Stimulated activated memory B cell treated with anti-CD40 and anti-IgM and Interleukin-4, amounts not matched to agents 10 μg/mL and 1 μg/mL and 100 μg/mL, for 72 hours (primary cell): ENCODE measurements at regions not wholly inside any gene's neighbourhood (a gene's known extent, or its start where the extent isn't known, plus 50 kb on each side); places are given as distances from the start of the nearest gene placed in this dataset.

ENCODE experiments used
- ATAC-seq: fragments of 150-1000 bp; cut with Tn5 transposase; 2 replicates; pipeline ENCODE4 v1.10.0; 2021
- H3K27ac Mint-ChIP-seq: one replicate; pipeline ENCODE4 v1.8.0; 2022; ENCODE audit warnings: mild to moderate bottlenecking, mixed read lengths
- H3K27me3 Mint-ChIP-seq: one replicate; pipeline ENCODE4 v1.8.0; 2022; ENCODE audit warnings: mixed read lengths
- H3K36me3 Mint-ChIP-seq: one replicate; pipeline ENCODE4 v1.8.0; 2022; ENCODE audit warnings: mixed read lengths
- H3K4me1 Mint-ChIP-seq: one replicate; pipeline ENCODE4 v1.8.0; 2022; ENCODE audit warnings: mixed read lengths
- H3K4me3 Mint-ChIP-seq: one replicate; pipeline ENCODE4 v1.8.0; 2022; ENCODE audit warnings: mild to moderate bottlenecking, moderate library complexity, mixed read lengths
- H3K9me3 Mint-ChIP-seq: one replicate; pipeline ENCODE4 v1.8.0; 2022; ENCODE audit warnings: mixed read lengths

DNA sequence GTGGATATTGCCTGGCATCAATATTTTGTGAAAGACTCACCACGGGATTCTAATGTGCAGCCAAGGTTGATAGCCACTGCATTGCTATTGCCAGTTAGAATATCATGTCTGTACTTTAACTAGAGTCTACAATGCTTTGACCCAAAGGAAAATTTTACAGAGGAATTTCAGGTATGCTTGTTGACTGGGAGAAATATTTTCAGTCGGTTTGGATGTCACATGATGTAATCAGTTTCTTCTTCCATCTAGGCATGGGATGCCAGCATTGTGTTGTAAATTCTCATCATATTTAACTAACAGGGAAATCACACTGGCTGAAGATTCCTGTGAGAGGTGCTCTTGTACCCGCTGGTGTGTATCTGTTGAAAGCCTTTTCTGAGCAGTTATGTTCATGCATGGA lies 508.9 kb upstream of the ADAMTS9 start:
- H3K27me3 Mint-ChIP-seq: no peaks in the 10 kb centered on the region
- H3K36me3 Mint-ChIP-seq: no peaks in the 10 kb centered on the region
- peaks cover 8% of the 10 kb centered on the region for H3K9me3 Mint-ChIP-seq
- ATAC-seq: no peak
- no peaks in the 10 kb centered on the region for H3K4me1 Mint-ChIP-seq
- no peak overlapping the region for H3K27ac Mint-ChIP-seq
- H3K4me3 Mint-ChIP-seq: no peak overlapping the region

DNA sequence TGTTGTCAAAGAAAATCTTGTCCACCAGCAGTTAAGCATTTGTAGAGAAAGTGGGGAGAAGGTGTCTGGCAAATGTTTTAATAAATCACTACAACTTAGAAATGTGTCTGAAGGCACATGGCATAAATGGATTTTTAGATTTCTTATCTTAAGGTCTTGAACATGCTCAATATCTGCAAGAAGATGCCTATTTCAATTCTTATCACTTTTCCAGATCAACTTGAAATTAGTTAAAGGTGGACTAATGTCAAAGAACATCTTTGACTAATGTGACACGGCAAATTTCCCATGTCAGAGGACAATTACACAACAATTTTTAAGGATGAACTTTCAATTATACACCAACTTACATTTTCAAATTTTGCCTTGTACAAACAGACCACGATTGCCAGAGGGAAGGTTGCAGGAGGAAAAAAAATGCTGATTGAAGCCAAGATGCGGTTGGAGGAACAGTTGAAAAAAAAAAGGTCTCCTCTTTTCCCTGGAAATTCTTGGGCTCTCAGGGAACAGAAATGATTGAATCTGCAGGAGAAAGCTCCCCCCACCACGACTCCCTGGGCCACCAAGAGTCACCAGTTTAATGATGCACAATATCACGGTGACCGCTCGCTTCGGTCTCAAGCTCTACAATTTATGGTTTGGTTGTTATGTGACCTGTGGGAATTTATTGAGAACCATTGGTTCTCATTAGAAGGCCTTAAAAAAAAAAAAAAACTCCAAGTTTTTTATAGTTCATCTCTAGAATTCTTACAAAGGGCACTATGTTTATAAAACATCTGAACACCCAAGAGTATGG lies 507.6 kb upstream of the ADAMTS9 start:
- Mint-ChIP-seq H3K27ac (no peak overlapping the region), H3K36me3 (no peaks in the 10 kb centered on the region), H3K4me3 (no peak overlapping the region), H3K9me3 (peaks cover 9% of the 10 kb centered on the region), H3K27me3 (no peaks in the 10 kb centered on the region), H3K4me1 (no peaks in the 10 kb centered on the region)
- ATAC-seq: no peak

DNA sequence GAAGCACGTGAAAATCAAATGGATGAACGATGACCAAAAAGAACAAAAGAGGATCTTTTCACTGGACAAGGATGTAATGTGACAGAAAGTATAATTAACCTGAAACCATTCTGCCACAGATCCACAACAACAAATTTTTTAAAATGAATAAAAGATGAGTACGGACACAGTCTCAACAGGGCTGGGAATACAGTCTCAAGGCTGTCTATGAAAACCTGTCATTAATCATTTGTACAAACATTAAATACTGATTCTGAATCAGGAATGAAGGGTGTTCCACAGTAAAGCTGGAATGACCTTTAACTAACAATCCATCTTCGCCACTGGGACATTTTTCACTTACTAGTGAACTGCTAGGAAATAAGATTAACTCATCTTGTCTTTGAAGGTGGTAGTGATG lies 506.9 kb upstream of the ADAMTS9 start:
- peaks cover 11% of the 10 kb centered on the region for H3K9me3 Mint-ChIP-seq
- no peak overlapping the region for H3K4me3 Mint-ChIP-seq

GRCh38 chr3:65194047-65194714 lies 506.4 kb upstream of the ADAMTS9 start:
- Mint-ChIP-seq H3K4me3 (no peak overlapping the region), H3K9me3 (peaks cover 11% of the 10 kb centered on the region), H3K4me1 (no peaks in the 10 kb centered on the region), H3K27ac (no peak overlapping the region), H3K27me3 (no peaks in the 10 kb centered on the region), H3K36me3 (no peaks in the 10 kb centered on the region)
- no peak for ATAC-seq

More for the DNA sequence above, 506.9 kb upstream of the ADAMTS9 start:
- Mint-ChIP-seq H3K27me3 (no peaks in the 10 kb centered on the region), H3K4me1 (no peaks in the 10 kb centered on the region), H3K36me3 (no peaks in the 10 kb centered on the region), H3K27ac (no peak overlapping the region)
- no peak for ATAC-seq

DNA sequence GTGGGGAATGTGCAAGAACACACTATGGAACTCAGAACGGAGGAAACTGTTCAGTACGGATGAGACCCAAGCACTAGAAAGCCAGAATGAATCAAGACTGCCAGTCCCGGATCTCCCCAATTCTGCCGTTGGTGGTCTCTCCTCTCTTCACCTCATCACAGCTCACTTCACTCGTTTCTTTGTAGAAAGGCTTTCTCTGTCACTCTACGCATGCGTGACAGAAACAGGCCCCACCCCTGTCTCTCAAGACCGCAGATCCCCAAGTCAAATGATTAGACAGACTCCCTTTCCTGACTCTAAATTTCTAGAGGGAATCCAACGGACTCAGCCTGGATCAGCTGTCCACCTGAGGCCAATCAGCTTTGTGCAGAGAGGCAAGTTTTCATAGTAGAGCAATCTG lies 505.7 kb upstream of the ADAMTS9 start:
- Mint-ChIP-seq H3K27me3 (no peaks in the 10 kb centered on the region), H3K27ac (no peak overlapping the region), H3K4me1 (no peaks in the 10 kb centered on the region), H3K4me3 (no peak overlapping the region), H3K9me3 (peaks cover 11% of the 10 kb centered on the region), H3K36me3 (no peaks in the 10 kb centered on the region)
- ATAC-seq: no peak

- H3K27me3 Mint-ChIP-seq: no peaks in the 10 kb centered on the region
- no peaks in the 10 kb centered on the region for H3K4me1 Mint-ChIP-seq
- H3K9me3 Mint-ChIP-seq: peaks cover 13% of the 10 kb centered on the region
- no peak for ATAC-seq
- no peak overlapping the region for H3K27ac Mint-ChIP-seq
- no peak overlapping the region for H3K4me3 Mint-ChIP-seq
- H3K36me3 Mint-ChIP-seq: no peaks in the 10 kb centered on the region
Measured at GRCh38 chr3:65190111-65190510, 502.3 kb upstream of the ADAMTS9 start.

DNA sequence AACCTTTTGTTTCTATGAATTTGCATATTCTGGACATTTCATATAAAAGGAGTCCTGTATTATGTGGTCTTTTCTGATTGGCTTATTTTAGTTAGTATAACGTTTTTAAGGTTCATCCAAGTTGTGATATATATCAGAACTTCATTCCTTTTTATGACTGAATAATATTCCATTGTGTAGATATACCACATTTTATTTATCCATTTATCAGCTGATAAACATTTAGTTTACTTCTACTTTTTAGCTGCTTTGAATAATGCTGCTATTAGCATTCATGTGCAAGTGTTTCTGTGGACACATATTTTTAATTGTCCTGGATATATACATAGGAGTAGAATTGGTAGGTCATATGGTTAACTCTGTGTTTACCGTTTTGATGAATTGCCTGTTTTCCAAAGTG lies 498.5 kb upstream of the ADAMTS9 start:
- H3K9me3 Mint-ChIP-seq: peaks cover 13% of the 10 kb centered on the region
- no peak overlapping the region for H3K27ac Mint-ChIP-seq
- H3K4me3 Mint-ChIP-seq: no peak overlapping the region
- ATAC-seq: no peak
- no peaks in the 10 kb centered on the region for H3K27me3 Mint-ChIP-seq
- H3K36me3 Mint-ChIP-seq: no peaks in the 10 kb centered on the region
- H3K4me1 Mint-ChIP-seq: no peaks in the 10 kb centered on the region

GRCh38 chr3:65182682-65183081 lies 494.9 kb upstream of the ADAMTS9 start:
- no peaks in the 10 kb centered on the region for H3K36me3 Mint-ChIP-seq
- no peak overlapping the region for H3K27ac Mint-ChIP-seq
- no peaks in the 10 kb centered on the region for H3K27me3 Mint-ChIP-seq
- H3K4me3 Mint-ChIP-seq: no peak overlapping the region
- no peak for ATAC-seq
- H3K9me3 Mint-ChIP-seq: peaks cover 11% of the 10 kb centered on the region
- H3K4me1 Mint-ChIP-seq: no peaks in the 10 kb centered on the region

GRCh38 chr3:65182085-65182484 lies 494.3 kb upstream of the ADAMTS9 start:
- H3K27ac Mint-ChIP-seq: no peak overlapping the region
- no peak overlapping the region for H3K4me3 Mint-ChIP-seq
- peaks cover 11% of the 10 kb centered on the region for H3K9me3 Mint-ChIP-seq
- no peak for ATAC-seq
- H3K36me3 Mint-ChIP-seq: no peaks in the 10 kb centered on the region
- H3K4me1 Mint-ChIP-seq: no peaks in the 10 kb centered on the region
- H3K27me3 Mint-ChIP-seq: no peaks in the 10 kb centered on the region

DNA sequence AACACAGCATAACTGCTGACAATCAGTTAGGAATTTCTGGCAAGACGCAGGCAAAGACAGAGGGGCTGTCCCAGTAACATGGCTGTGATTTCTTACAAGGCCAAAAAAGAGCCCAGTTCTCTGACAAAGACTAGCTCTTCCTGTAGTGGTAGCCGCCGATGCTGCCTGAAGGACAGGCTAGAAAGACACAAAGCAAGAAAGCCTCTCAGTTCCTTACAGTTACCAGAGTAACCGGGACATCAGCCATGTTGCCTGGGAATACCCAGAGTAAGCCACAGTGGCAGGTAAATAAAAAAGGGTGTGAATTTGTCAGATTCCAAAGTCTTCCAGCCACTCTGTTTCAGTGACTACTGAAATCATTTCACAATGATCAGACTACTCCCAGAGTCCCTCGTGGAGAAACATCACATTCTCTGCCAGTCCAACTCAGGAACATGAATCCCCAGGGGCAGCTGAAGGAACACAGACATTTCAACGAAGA lies 493.6 kb upstream of the ADAMTS9 start:
- ATAC-seq: no peak
- no peak overlapping the region for H3K27ac Mint-ChIP-seq

GRCh38 chr3:65178703-65179102 lies 490.9 kb upstream of the ADAMTS9 start:
- Mint-ChIP-seq H3K9me3 (peaks cover 4% of the 10 kb centered on the region), H3K4me1 (no peaks in the 10 kb centered on the region), H3K27me3 (no peaks in the 10 kb centered on the region), H3K4me3 (no peak overlapping the region), H3K27ac (no peak overlapping the region), H3K36me3 (no peaks in the 10 kb centered on the region)
- ATAC-seq: no peak

More for the DNA sequence above, 493.6 kb upstream of the ADAMTS9 start:
- H3K27me3 Mint-ChIP-seq: no peaks in the 10 kb centered on the region
- no peak overlapping the region for H3K4me3 Mint-ChIP-seq
- H3K36me3 Mint-ChIP-seq: no peaks in the 10 kb centered on the region
- peaks cover 8% of the 10 kb centered on the region for H3K9me3 Mint-ChIP-seq
- no peaks in the 10 kb centered on the region for H3K4me1 Mint-ChIP-seq

- no peak overlapping the region for H3K4me3 Mint-ChIP-seq
- H3K27ac Mint-ChIP-seq: no peak overlapping the region
- H3K4me1 Mint-ChIP-seq: no peaks in the 10 kb centered on the region
- H3K36me3 Mint-ChIP-seq: no peaks in the 10 kb centered on the region
- ATAC-seq: no peak
- H3K27me3 Mint-ChIP-seq: no peaks in the 10 kb centered on the region
- peaks cover 4% of the 10 kb centered on the region for H3K9me3 Mint-ChIP-seq
Measured at GRCh38 chr3:65177960-65178376, 490.2 kb upstream of the ADAMTS9 start.

DNA sequence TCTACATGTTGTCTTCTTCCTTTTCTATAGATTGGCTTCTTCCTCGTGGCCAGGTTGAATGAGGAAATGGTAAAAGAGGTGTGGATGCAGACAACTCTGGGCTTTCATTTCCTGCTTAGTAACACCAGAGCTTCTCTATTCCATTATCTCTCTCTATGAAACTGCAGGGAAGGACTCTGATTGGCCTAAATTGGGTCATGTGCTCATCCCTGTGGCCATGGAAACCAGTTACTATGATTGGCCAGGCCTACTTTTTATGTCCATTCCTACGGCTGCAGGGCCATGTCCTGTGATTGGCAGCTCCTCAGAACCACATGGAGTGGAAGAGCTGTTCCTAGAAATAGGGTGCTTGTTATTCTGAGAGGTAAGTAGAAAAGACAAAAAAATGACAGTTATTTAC lies 486.9 kb upstream of the ADAMTS9 start:
- ATAC-seq: no peak
- no peaks in the 10 kb centered on the region for H3K4me1 Mint-ChIP-seq
- H3K9me3 Mint-ChIP-seq: peaks cover 4% of the 10 kb centered on the region
- no peaks in the 10 kb centered on the region for H3K36me3 Mint-ChIP-seq
- no peaks in the 10 kb centered on the region for H3K27me3 Mint-ChIP-seq
- H3K4me3 Mint-ChIP-seq: no peak overlapping the region
- H3K27ac Mint-ChIP-seq: no peak overlapping the region

DNA sequence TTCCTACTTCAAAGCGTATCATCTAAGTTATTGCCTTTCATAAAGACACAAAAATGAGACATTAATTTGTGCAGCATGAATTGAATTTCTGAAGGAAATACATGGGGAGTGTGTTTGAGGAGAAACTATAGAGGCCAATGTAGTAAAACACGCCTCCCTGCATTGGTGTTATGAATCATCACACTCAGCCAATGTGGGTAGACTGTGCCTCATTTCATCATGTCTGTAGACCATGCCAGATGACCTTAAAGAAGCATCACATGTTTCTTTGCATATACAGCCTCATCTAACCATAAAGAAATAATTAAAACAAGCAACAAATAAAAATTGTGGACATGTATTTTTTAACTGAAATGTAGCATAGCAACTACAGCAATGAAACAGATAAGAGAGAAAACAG lies 486.0 kb upstream of the ADAMTS9 start:
- Mint-ChIP-seq H3K4me1 (no peaks in the 10 kb centered on the region), H3K27me3 (no peaks in the 10 kb centered on the region), H3K4me3 (no peak overlapping the region), H3K27ac (no peak overlapping the region), H3K36me3 (no peaks in the 10 kb centered on the region), H3K9me3 (no peaks in the 10 kb centered on the region)
- ATAC-seq: no peak

DNA sequence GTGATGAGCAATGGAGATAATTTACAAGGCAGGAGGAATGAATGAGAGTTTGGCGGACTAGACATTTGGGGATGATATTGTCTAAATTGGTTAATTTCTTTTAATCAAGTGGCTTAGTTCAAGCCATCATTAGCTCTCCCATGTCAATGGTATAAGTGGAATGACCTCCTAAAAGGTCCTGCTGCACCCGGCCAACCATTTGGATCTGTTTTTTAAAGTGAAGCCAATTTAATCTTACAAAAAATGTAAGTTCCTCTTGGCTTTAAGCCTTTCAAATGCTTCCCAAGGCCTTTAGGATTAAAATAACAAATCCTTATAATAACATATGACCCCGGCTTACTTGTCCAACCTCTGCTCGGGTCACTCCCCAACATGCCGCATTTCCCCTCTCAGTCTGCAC lies 484.4 kb upstream of the ADAMTS9 start:
- H3K27ac Mint-ChIP-seq: no peak overlapping the region
- H3K36me3 Mint-ChIP-seq: no peaks in the 10 kb centered on the region

More for the DNA sequence above, 484.4 kb upstream of the ADAMTS9 start:
- Mint-ChIP-seq H3K27me3 (no peaks in the 10 kb centered on the region), H3K9me3 (peaks cover 5% of the 10 kb centered on the region), H3K4me3 (no peak overlapping the region), H3K4me1 (no peaks in the 10 kb centered on the region)
- no peak for ATAC-seq
